GM12864 (cell line): ENCODE measurements at regions not wholly inside any gene's neighbourhood (a gene's known extent, or its start where the extent isn't known, plus 50 kb on each side); places are given as distances from the start of the nearest gene placed in this dataset.

Experiments
- DNase-seq: peaks from one replicate; pipeline ENCODE4 v3.0.0-alpha.2; 2011; ENCODE audit warnings: low read depth
- H3K4me3 ChIP-seq: 2 replicates; pipeline ENCODE4 v1.5.1; 2011; ENCODE audit warnings: mild to moderate bottlenecking, low read depth, low read length, control low read depth
- CTCF ChIP-seq: IDR thresholded peaks from 2 replicates; pipeline ENCODE4 v1.5.1; 2011; ENCODE audit warnings: low read depth, mild to moderate bottlenecking, moderate library complexity, low read length, control low read depth, inconsistent platforms; ENCODE audit errors: missing control alignments

GRCh38 chr2:57864926-57865325, 181.7 kb upstream of the VRK2 start:
- no peak for DNase-seq
- TF ChIP-seq CTCF = no peak
- H3K4me3 ChIP-seq = no peak overlapping the region

GRCh38 chr2:57867730-57868129, 178.9 kb upstream of the VRK2 start:
- TF ChIP-seq CTCF = no peak
- no peak for DNase-seq

GRCh38 chr2:57868619-57869139, 177.9 kb upstream of the VRK2 start:
- DNase-seq = no peak
- no peak overlapping the region for H3K4me3 ChIP-seq
- no peak for TF ChIP-seq CTCF

More at GRCh38 chr2:57867730-57868129, 178.9 kb upstream of the VRK2 start:
- H3K4me3 ChIP-seq = no peak overlapping the region

- TF ChIP-seq CTCF = no peak
- DNase-seq = no peak
- no peak overlapping the region for H3K4me3 ChIP-seq
Observed at GRCh38 chr2:57869758-57870344, 176.8 kb upstream of the VRK2 start.

- no peak for DNase-seq
- H3K4me3 ChIP-seq = no peak overlapping the region
- no peak for TF ChIP-seq CTCF
Observed at GRCh38 chr2:57876313-57876712, 170.3 kb upstream of the VRK2 start.

- no peak for DNase-seq
- no peak for TF ChIP-seq CTCF
- no peak overlapping the region for H3K4me3 ChIP-seq
Observed at GRCh38 chr2:57877811-57878170, 168.8 kb upstream of the VRK2 start.
